ENCODE measurements at regions not wholly inside any gene's neighbourhood (a gene's known extent, or its start where the extent isn't known, plus 50 kb on each side); places are given as distances from the start of the nearest gene placed in this dataset.

GRCh38 chr12:132384916-132385774 lies 55.8 kb upstream of the GALNT9 start:
- no peak overlapping the region for H3K4me3 ChIP-seq (ENCODE audit: low read depth, low read length)
- TF ChIP-seq, protein P1, sequence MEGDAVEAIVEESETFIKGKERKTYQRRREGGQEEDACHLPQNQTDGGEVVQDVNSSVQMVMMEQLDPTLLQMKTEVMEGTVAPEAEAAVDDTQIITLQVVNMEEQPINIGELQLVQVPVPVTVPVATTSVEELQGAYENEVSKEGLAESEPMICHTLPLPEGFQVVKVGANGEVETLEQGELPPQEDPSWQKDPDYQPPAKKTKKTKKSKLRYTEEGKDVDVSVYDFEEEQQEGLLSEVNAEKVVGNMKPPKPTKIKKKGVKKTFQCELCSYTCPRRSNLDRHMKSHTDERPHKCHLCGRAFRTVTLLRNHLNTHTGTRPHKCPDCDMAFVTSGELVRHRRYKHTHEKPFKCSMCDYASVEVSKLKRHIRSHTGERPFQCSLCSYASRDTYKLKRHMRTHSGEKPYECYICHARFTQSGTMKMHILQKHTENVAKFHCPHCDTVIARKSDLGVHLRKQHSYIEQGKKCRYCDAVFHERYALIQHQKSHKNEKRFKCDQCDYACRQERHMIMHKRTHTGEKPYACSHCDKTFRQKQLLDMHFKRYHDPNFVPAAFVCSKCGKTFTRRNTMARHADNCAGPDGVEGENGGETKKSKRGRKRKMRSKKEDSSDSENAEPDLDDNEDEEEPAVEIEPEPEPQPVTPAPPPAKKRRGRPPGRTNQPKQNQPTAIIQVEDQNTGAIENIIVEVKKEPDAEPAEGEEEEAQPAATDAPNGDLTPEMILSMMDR (IDR thresholded peaks at IDR 0.05; ENCODE audit: low read depth, low read length) = no peak
- DNase-seq (ENCODE audit: low read depth, low spot score) = no peak
- in situ Hi-C loops (cut with HindIII; ENCODE audit: low sequenced_read_pairs) = no loop called here

GRCh38 chr12:132380641-132381040 lies 51.3 kb upstream of the GALNT9 start:
- TF ChIP-seq, protein P1 (IDR thresholded peaks at IDR 0.05; ENCODE audit: low read depth, low read length) = no peak
- H3K4me3 ChIP-seq (ENCODE audit: low read depth, low read length) = no peak overlapping the region
- in situ Hi-C loops (cut with HindIII; ENCODE audit: low sequenced_read_pairs) = no loop called here
- DNase-seq (ENCODE audit: low read depth, low spot score) = no peak

DNA sequence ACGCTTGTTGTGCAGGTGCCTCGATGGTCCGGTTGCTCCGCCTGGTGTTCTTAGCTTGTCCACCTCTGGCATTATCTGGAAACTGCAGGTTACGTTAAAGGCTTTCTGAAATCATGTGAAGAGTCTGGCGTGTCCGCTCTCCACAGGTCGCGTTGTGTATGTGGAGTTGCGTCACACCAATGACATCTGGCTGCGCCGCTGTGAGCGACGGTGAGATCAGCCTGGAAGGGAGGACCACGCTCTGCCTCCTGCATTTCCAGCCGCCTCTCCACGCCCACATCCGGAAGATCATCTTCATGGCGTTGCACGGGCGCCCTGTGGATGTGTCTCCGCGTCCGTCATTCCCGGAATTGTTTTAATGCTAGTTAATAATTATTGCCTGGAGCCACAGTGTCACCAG lies 50.6 kb upstream of the GALNT9 start:
- H3K4me3 ChIP-seq (ENCODE audit: low read depth, low read length) = no peak overlapping the region
- in situ Hi-C loops (cut with HindIII; ENCODE audit: low sequenced_read_pairs) = no loop called here
- DNase-seq (ENCODE audit: low read depth, low spot score) = no peak
- TF ChIP-seq, protein P1 (IDR thresholded peaks at IDR 0.05; ENCODE audit: low read depth, low read length) = no peak

GRCh38 chr12:132379576-132379975 lies 50.2 kb upstream of the GALNT9 start:
- no peak for DNase-seq (ENCODE audit: low read depth, low spot score)
- H3K4me3 ChIP-seq (ENCODE audit: low read depth, low read length) = no peak overlapping the region
- in situ Hi-C loops (cut with HindIII; ENCODE audit: low sequenced_read_pairs) = no loop called here
- TF ChIP-seq, protein P1 (IDR thresholded peaks at IDR 0.05; ENCODE audit: low read depth, low read length) = no peak

Measured in astrocyte of the spinal cord (primary cell).